GM12892 (cell line): ENCODE measurements at regions not wholly inside any gene's neighbourhood (a gene's known extent, or its start where the extent isn't known, plus 50 kb on each side); places are given as distances from the start of the nearest gene placed in this dataset.

ENCODE experiments used
- DNase-seq: peaks from one replicate; pipeline ENCODE4 v3.0.0; 2011; ENCODE audit not compliant: insufficient read length
- FAIRE-seq: peaks from 2 replicates; lab custom pipeline; 2011; peaks lifted over from hg19 to GRCh38; lab: Jason Lieb, UNC
- POLR2A ChIP-seq: IDR thresholded peaks from 2 replicates; pipeline ENCODE4 v1.6.1; 2011; ENCODE audit warnings: low read depth, low read length, control low read depth
- POLR2AphosphoS5 ChIP-seq: IDR thresholded peaks from 2 replicates; pipeline ENCODE4 v1.6.1; 2011; ENCODE audit warnings: low read depth, low read length, control low read depth
- TAF1 ChIP-seq: IDR thresholded peaks from 2 replicates; pipeline ENCODE4 v1.6.1; 2011; ENCODE audit warnings: low read depth, mild to moderate bottlenecking, control low read depth, low read length, borderline replicate concordance

GRCh38 chr7:46256870-46257661 lies 336.0 kb upstream of the IGFBP3 start:
- TF ChIP-seq POLR2A (no peak), POLR2AphosphoS5 (no peak), TAF1 (no peak)
- FAIRE-seq (no peak), DNase-seq (no peak)

- FAIRE-seq: no peak
- no peak for TF ChIP-seq POLR2AphosphoS5
- no peak for TF ChIP-seq TAF1
- no peak for TF ChIP-seq POLR2A
- DNase-seq: no peak
Measured at GRCh38 chr7:46253520-46253919, 332.4 kb upstream of the IGFBP3 start.

GRCh38 chr7:46247664-46248063 lies 326.6 kb upstream of the IGFBP3 start:
- DNase-seq (no peak), FAIRE-seq (no peak)
- TF ChIP-seq TAF1 (no peak), POLR2AphosphoS5 (no peak), POLR2A (no peak)

- DNase-seq (no peak), FAIRE-seq (no peak)
Measured at GRCh38 chr7:46245586-46246111, 324.6 kb upstream of the IGFBP3 start.

GRCh38 chr7:46244757-46245156 lies 323.7 kb upstream of the IGFBP3 start:
- FAIRE-seq (no peak), DNase-seq (no peak)
- TF ChIP-seq TAF1: no peak
- TF ChIP-seq POLR2AphosphoS5: no peak
- TF ChIP-seq POLR2A: no peak

More at GRCh38 chr7:46245586-46246111, 324.6 kb upstream of the IGFBP3 start:
- TF ChIP-seq POLR2AphosphoS5: no peak
- TF ChIP-seq TAF1: no peak
- TF ChIP-seq POLR2A: no peak

- FAIRE-seq (no peak), DNase-seq (no peak)
- TF ChIP-seq POLR2AphosphoS5: no peak
- no peak for TF ChIP-seq TAF1
- no peak for TF ChIP-seq POLR2A
Measured at GRCh38 chr7:46243406-46243805, 322.3 kb upstream of the IGFBP3 start.

- TF ChIP-seq POLR2A (no peak), POLR2AphosphoS5 (no peak), TAF1 (no peak)
- FAIRE-seq: no peak
- DNase-seq: no peak
Measured at GRCh38 chr7:46239846-46240245, 318.8 kb upstream of the IGFBP3 start.

- DNase-seq (no peak), FAIRE-seq (no peak)
- no peak for TF ChIP-seq POLR2A
- no peak for TF ChIP-seq TAF1
- TF ChIP-seq POLR2AphosphoS5: no peak
Measured at GRCh38 chr7:46237466-46237865, 316.4 kb upstream of the IGFBP3 start.

- DNase-seq (no peak), FAIRE-seq (peak; percentile 51)
- TF ChIP-seq POLR2AphosphoS5 (no peak), TAF1 (no peak), POLR2A (no peak)
Measured at GRCh38 chr7:46233585-46234329, 312.7 kb upstream of the IGFBP3 start.

GRCh38 chr7:46230990-46231305 lies 309.9 kb upstream of the IGFBP3 start:
- TF ChIP-seq POLR2AphosphoS5 (no peak), TAF1 (no peak), POLR2A (no peak)
- no peak for FAIRE-seq

GRCh38 chr7:46230298-46230989 lies 309.4 kb upstream of the IGFBP3 start:
- DNase-seq: no peak
- no peak for FAIRE-seq
- TF ChIP-seq TAF1: no peak
- no peak for TF ChIP-seq POLR2AphosphoS5
- TF ChIP-seq POLR2A: no peak

More at GRCh38 chr7:46230990-46231305, 309.9 kb upstream of the IGFBP3 start:
- no peak for DNase-seq

GRCh38 chr7:46229409-46229808 lies 308.3 kb upstream of the IGFBP3 start:
- no peak for DNase-seq

More at GRCh38 chr7:46229409-46229808, 308.3 kb upstream of the IGFBP3 start:
- FAIRE-seq: no peak
- TF ChIP-seq TAF1: no peak
- no peak for TF ChIP-seq POLR2AphosphoS5
- no peak for TF ChIP-seq POLR2A
